IMR-90 (cell line): ENCODE measurements at regions not wholly inside any gene's neighbourhood (a gene's known extent, or its start where the extent isn't known, plus 50 kb on each side); places are given as distances from the start of the nearest gene placed in this dataset.

Experiments
- ATAC-seq: fragments of 200-7000 bp; cut with Tn5 transposase; 2 replicates; pipeline ENCODE4 v1.9.1; 2020; ENCODE audit warnings: low read depth, mild to moderate bottlenecking, moderate library complexity
- BruUV-seq: library from RNA; stranded (reverse); fragments of 400-500 nt; replicated peaks from 2 replicates; lab custom pipeline; 2021; lab: Mats Ljungman, UMichigan
- CTCF ChIA-PET: fragments of 300-600 bp; formaldehyde crosslinking; extraction: SDS; loops from one replicate; lab custom pipeline; 2021; ENCODE audit warnings: antibody characterized with exemption; lab: Yijun Ruan, JAX
- POLR2A ChIA-PET: fragments of 300-600 bp; sonication (Branson Sonifier 250); formaldehyde crosslinking; loops from one replicate; lab custom pipeline; 2022; ENCODE audit warnings: antibody characterized with exemption; ENCODE audit not compliant: unreplicated experiment; lab: Charles Lee
- DNase-seq: peaks from one replicate; pipeline ENCODE4 v3.0.0; 2013
- H2AFZ ChIP-seq: replicated peaks from 2 replicates; pipeline ENCODE3; 2013; ENCODE audit warnings: low read length, mild to moderate bottlenecking; ENCODE audit not compliant: poor library complexity
- H2AK5ac ChIP-seq: 2 replicates; pipeline ENCODE4 v1.6.1; 2013; ENCODE audit warnings: low read depth, low read length, inconsistent platforms
- H2AK9ac ChIP-seq: replicated peaks from 2 replicates; pipeline ENCODE3; 2013; ENCODE audit warnings: mild to moderate bottlenecking, low read depth, low read length, moderate library complexity; ENCODE audit not compliant: poor library complexity
- H2BK120ac ChIP-seq: 2 replicates; pipeline ENCODE4 v1.6.1; 2013; ENCODE audit warnings: low read depth, low read length, inconsistent platforms
- H2BK15ac ChIP-seq: 3 replicates; pipeline ENCODE4 v1.6.1; 2013; ENCODE audit warnings: low read depth, low read length, inconsistent platforms
- H2BK20ac ChIP-seq: 2 replicates; pipeline ENCODE4 v1.6.1; 2013; ENCODE audit warnings: low read depth, mild to moderate bottlenecking, inconsistent platforms, low read length, moderate library complexity
- H2BK5ac ChIP-seq: 2 replicates; pipeline ENCODE4 v1.6.1; 2013; ENCODE audit warnings: mild to moderate bottlenecking, low read depth, low read length, inconsistent platforms; ENCODE audit not compliant: poor library complexity, severe bottlenecking
- H3K14ac ChIP-seq: replicated peaks from 2 replicates; pipeline ENCODE4 v1.6.1; 2013; ENCODE audit warnings: low read depth, low read length, inconsistent platforms
- H3K18ac ChIP-seq: 2 replicates; pipeline ENCODE4 v1.6.1; 2013; ENCODE audit warnings: low read depth, low read length, control low read depth
- H3K23ac ChIP-seq: 2 replicates; pipeline ENCODE4 v1.6.1; 2013; ENCODE audit warnings: low read depth, low read length, inconsistent platforms
- H3K27ac ChIP-seq: 2 replicates; pipeline ENCODE4 v1.5.1; 2013; ENCODE audit warnings: mild to moderate bottlenecking, control low read depth, low read length; ENCODE audit not compliant: insufficient read depth
- H3K27me3 ChIP-seq: 2 replicates; pipeline ENCODE4 v1.6.1; 2013; ENCODE audit warnings: low read length; ENCODE audit not compliant: control insufficient read depth, insufficient read depth
- H3K36me3 ChIP-seq: 2 replicates; pipeline ENCODE4 v1.6.1; 2013; ENCODE audit warnings: low read length, mixed read lengths; ENCODE audit not compliant: control insufficient read depth, insufficient read depth
- H3K4ac ChIP-seq: 2 replicates; pipeline ENCODE4 v1.6.1; 2013; ENCODE audit warnings: low read depth, low read length, inconsistent platforms
- H3K4me1 ChIP-seq: 2 replicates; pipeline ENCODE4 v1.6.1; 2013; ENCODE audit warnings: low read length, mixed read lengths; ENCODE audit not compliant: control insufficient read depth, insufficient read depth
- H3K4me2 ChIP-seq: 2 replicates; pipeline ENCODE4 v1.6.1; 2013; ENCODE audit warnings: low read depth, mild to moderate bottlenecking, control low read depth, low read length, moderate library complexity
- H3K4me3 ChIP-seq: 2 replicates; pipeline ENCODE4 v1.5.1; 2013; ENCODE audit warnings: low read depth, mild to moderate bottlenecking, control low read depth, low read length, moderate library complexity; ENCODE audit not compliant: insufficient read depth
- H3K56ac ChIP-seq: 2 replicates; pipeline ENCODE4 v1.6.1; 2013; ENCODE audit warnings: low read length, inconsistent platforms; ENCODE audit not compliant: insufficient read depth; ENCODE audit errors: extremely low read depth
- H3K79me1 ChIP-seq, 2 experiments: 2 replicates each; pipeline ENCODE4 v1.6.1; 2013; ENCODE audit warnings: low read length in 2 of 2, inconsistent platforms in 1 of 2, low read depth in 1 of 2
- H3K9ac ChIP-seq: 2 replicates; pipeline ENCODE4 v1.6.1; 2013; ENCODE audit warnings: low read depth, low read length, control low read depth
- H3K9me1 ChIP-seq: 2 replicates; pipeline ENCODE4 v1.6.1; 2013; ENCODE audit warnings: low read length, inconsistent platforms; ENCODE audit not compliant: insufficient read depth
- H3K9me3 ChIP-seq: 2 replicates; pipeline ENCODE4 v1.6.1; 2013; ENCODE audit warnings: low read length; ENCODE audit not compliant: control insufficient read depth, insufficient read depth
- H4K20me1 ChIP-seq: 2 replicates; pipeline ENCODE4 v1.6.1; 2013; ENCODE audit warnings: low read length, inconsistent platforms; ENCODE audit not compliant: insufficient read depth
- H4K5ac ChIP-seq: 2 replicates; pipeline ENCODE4 v1.6.1; 2013; ENCODE audit warnings: mild to moderate bottlenecking, low read depth, low read length, control low read depth
- H4K8ac ChIP-seq, 2 experiments: 2 replicates each; pipeline ENCODE4 v1.6.1; 2013; ENCODE audit warnings: low read depth in 2 of 2, low read length in 2 of 2, control low read depth in 1 of 2, inconsistent platforms in 1 of 2
- H4K91ac ChIP-seq: 2 replicates; pipeline ENCODE4 v1.6.1; 2013; ENCODE audit warnings: low read depth, low read length, inconsistent platforms; ENCODE audit not compliant: insufficient read depth
- FOS ChIP-seq: fragments of 150-350 bp; IDR thresholded peaks from 2 replicates; pipeline ENCODE4 v1.6.1; 2016; ENCODE audit warnings: low read depth, low read length
- MAFK ChIP-seq: IDR thresholded peaks from 2 replicates; pipeline ENCODE4 v1.6.1; 2012; ENCODE audit warnings: low read depth, low read length, improper control_type of control experiment
- MAZ ChIP-seq: IDR thresholded peaks from 2 replicates; pipeline ENCODE4 v1.6.1; 2012; ENCODE audit warnings: low read depth, mild to moderate bottlenecking, low read length, improper control_type of control experiment, moderate library complexity, borderline replicate concordance
- MXI1 ChIP-seq: IDR thresholded peaks from 2 replicates; pipeline ENCODE4 v1.6.1; 2012; ENCODE audit warnings: low read depth, mild to moderate bottlenecking, low read length, moderate library complexity, borderline replicate concordance
- RCOR1 ChIP-seq: IDR thresholded peaks from 2 replicates; pipeline ENCODE4 v1.6.1; 2012; ENCODE audit warnings: mild to moderate bottlenecking, low read length, improper control_type of control experiment; ENCODE audit not compliant: insufficient replicate concordance
- SMC3 ChIP-seq: fragments of 150-350 bp; IDR thresholded peaks from 2 replicates; pipeline ENCODE4 v1.6.1; 2016; ENCODE audit warnings: low read depth, mild to moderate bottlenecking, antibody characterized with exemption, low read length, moderate library complexity
- WGBS, 2 experiments: methylation state at CpG; one replicate each; pipeline versions ENCODE4 v1.1.5 to v1.1.7; 2013; ENCODE audit warnings: missing lambda C conversion rate in 2 of 2; ENCODE audit not compliant: insufficient read length in 1 of 2; ENCODE audit errors: extremely low coverage in 2 of 2; 5-methylcytosine and 5-hydroxymethylcytosine counted together
- dilution Hi-C: fragments of 300-500 bp; cut with HindIII; formaldehyde crosslinking; loops from one replicate; pipeline ENCODE4 v1.14.3; 2018; ENCODE audit warnings: low sequenced_read_pairs; ENCODE audit not compliant: unreplicated experiment
- in situ Hi-C: fragments of 300-500 bp; cut with MboI; formaldehyde crosslinking; loops from 3 replicates; pipeline ENCODE4 v1.14.3; 2019; ENCODE audit warnings: low sequenced_read_pairs, inconsistent platforms, mixed read lengths
- intact Hi-C: fragments of 100-400 bp; cut with micrococcal nuclease; formaldehyde crosslinking; loops from 2 replicates; pipeline ENCODE4 v1.10.0; 2022
- TF ChIP-seq, protein P1 (sequence below): fragments of 150-350 bp; IDR thresholded peaks from 2 replicates; pipeline ENCODE4 v1.6.1; 2017; ENCODE audit warnings: mild to moderate bottlenecking, antibody characterized with exemption, low read length, low read depth
- TF ChIP-seq, protein P2 (sequence below): fragments of 150-350 bp; IDR thresholded peaks from 2 replicates; pipeline ENCODE4 v1.6.1; 2016; ENCODE audit warnings: low read depth, mild to moderate bottlenecking, low read length, moderate library complexity, borderline replicate concordance

DNA sequence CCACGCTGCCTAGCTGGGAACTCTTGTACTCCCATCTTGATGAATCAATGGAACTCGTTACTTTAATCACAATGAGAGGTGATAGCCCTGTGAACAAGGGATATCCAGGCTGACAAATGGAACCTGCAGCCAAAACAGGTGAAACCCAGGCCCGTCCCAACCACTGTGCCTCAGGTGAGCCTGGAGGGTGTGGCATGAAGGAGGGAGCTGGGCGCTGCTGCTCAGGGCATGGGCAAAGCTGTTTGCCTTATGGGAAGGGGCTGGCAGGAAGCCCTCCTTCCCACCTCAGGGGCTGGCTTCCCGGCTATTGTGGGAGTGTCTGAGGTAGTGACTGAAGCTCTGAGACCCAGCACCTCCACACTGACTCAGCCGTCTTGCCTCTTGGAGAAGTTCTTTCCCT lies 209.4 kb upstream of the ATP6AP2 start:
- H2AK5ac ChIP-seq, result no peak overlapping the region
- H3K27ac ChIP-seq, result no peak overlapping the region
- H3K79me1 ChIP-seq, result no peaks in the 10 kb centered on the region
- no TSS peak for BruUV-seq
- TF ChIP-seq, protein P1, sequence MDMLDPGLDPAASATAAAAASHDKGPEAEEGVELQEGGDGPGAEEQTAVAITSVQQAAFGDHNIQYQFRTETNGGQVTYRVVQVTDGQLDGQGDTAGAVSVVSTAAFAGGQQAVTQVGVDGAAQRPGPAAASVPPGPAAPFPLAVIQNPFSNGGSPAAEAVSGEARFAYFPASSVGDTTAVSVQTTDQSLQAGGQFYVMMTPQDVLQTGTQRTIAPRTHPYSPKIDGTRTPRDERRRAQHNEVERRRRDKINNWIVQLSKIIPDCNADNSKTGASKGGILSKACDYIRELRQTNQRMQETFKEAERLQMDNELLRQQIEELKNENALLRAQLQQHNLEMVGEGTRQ, result no peak
- TF ChIP-seq FOS (no peak), RCOR1 (no peak), SMC3 (no peak), MAFK (no peak), MAZ (no peak), MXI1 (no peak)
- TF ChIP-seq, protein P2, sequence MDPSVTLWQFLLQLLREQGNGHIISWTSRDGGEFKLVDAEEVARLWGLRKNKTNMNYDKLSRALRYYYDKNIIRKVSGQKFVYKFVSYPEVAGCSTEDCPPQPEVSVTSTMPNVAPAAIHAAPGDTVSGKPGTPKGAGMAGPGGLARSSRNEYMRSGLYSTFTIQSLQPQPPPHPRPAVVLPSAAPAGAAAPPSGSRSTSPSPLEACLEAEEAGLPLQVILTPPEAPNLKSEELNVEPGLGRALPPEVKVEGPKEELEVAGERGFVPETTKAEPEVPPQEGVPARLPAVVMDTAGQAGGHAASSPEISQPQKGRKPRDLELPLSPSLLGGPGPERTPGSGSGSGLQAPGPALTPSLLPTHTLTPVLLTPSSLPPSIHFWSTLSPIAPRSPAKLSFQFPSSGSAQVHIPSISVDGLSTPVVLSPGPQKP, result no peak
- DNase-seq, result no peak
- CTCF ChIA-PET, result no interaction called here
- no peak overlapping the region for H3K23ac ChIP-seq
- no peak for ATAC-seq
- H3K4me3 ChIP-seq, result no peak overlapping the region
- dilution Hi-C loops (no loop called here), intact Hi-C loops (no loop called here), in situ Hi-C loops (no loop called here)
- H3K9me1 ChIP-seq, result no peaks in the 10 kb centered on the region
- H2BK20ac ChIP-seq, result no peak overlapping the region
- WGBS, 2 experiments, result no CpG with 5 or more reads among the region's 6 CpGs
- H3K14ac ChIP-seq, result no peak overlapping the region
- no peak overlapping the region for H2BK15ac ChIP-seq
- H4K5ac ChIP-seq, result no peak overlapping the region
- no peak overlapping the region for H3K4ac ChIP-seq
- H4K20me1 ChIP-seq, result no peaks in the 10 kb centered on the region
- no peak overlapping the region for H3K4me2 ChIP-seq
- H2AFZ ChIP-seq, result no peak overlapping the region
- no peak overlapping the region for H4K91ac ChIP-seq
- H3K4me1 ChIP-seq, result no peaks in the 10 kb centered on the region
- H2BK5ac ChIP-seq, result no peak overlapping the region
- H4K8ac ChIP-seq, result no peak overlapping the region
- H3K36me3 ChIP-seq, result no peaks in the 10 kb centered on the region
- no peak overlapping the region for H3K56ac ChIP-seq
- no peak overlapping the region for H2BK120ac ChIP-seq
- H3K18ac ChIP-seq, result no peak overlapping the region
- no peak overlapping the region for H2AK9ac ChIP-seq
- H3K9me3 ChIP-seq, result no peaks in the 10 kb centered on the region
- no peak overlapping the region for H3K9ac ChIP-seq
- POLR2A ChIA-PET, result no interaction called here
- peaks cover 16% of the 10 kb centered on the region for H3K27me3 ChIP-seq
